ENCODE measurements at regions not wholly inside any gene's neighbourhood (a gene's known extent, or its start where the extent isn't known, plus 50 kb on each side); places are given as distances from the start of the nearest gene placed in this dataset.

GRCh38 chr14:51185754-51186153 is 54.3 kb upstream of the TMX1 start:
- DNase-seq: peak; percentile 6
- H3K27me3 ChIP-seq (replicated peaks; ENCODE audit: insufficient read depth, low read length): no peaks in the 10 kb centered on the region
- H3K79me2 ChIP-seq (ENCODE audit: low read length): no peaks in the 10 kb centered on the region
- no peaks in the 10 kb centered on the region for H3K36me3 ChIP-seq (replicated peaks; ENCODE audit: insufficient read depth, low read length)
- no peaks in the 10 kb centered on the region for H3K9me2 ChIP-seq (replicated peaks; ENCODE audit: insufficient read depth, low read length)
- H3K27ac ChIP-seq (ENCODE audit: low read length): no peak overlapping the region
- H3K9me3 ChIP-seq (replicated peaks; ENCODE audit: insufficient read depth, low read length): no peaks in the 10 kb centered on the region
- no peak overlapping the region for H3K4me2 ChIP-seq (ENCODE audit: low read depth, low read length)
- no peak overlapping the region for H2AFZ ChIP-seq (ENCODE audit: low read length)
- H3K9ac ChIP-seq (ENCODE audit: low read length): no peak overlapping the region
- no peaks in the 10 kb centered on the region for H3F3A ChIP-seq (ENCODE audit: insufficient read depth, low read length)
- no peak overlapping the region for H3K4me3 ChIP-seq (ENCODE audit: low read length)
- TF ChIP-seq EZH2 (optimal IDR thresholded peaks at IDR 0.05; ENCODE audit: low read depth, low read length) (no peak), EZH2phosphoT487 (IDR thresholded peaks at IDR 0.05; ENCODE audit: low read length) (no peak), CTCF (IDR thresholded peaks at IDR 0.05; ENCODE audit: low read length) (no peak)
- no peaks in the 10 kb centered on the region for H4K20me1 ChIP-seq (ENCODE audit: insufficient read depth, low read length)
- no peaks in the 10 kb centered on the region for H3K4me1 ChIP-seq (ENCODE audit: low read length)

GRCh38 chr14:51188566-51189185 is 51.4 kb upstream of the TMX1 start:
- no peaks in the 10 kb centered on the region for H3K9me3 ChIP-seq (replicated peaks; ENCODE audit: insufficient read depth, low read length)
- H3K27ac ChIP-seq (ENCODE audit: low read length): no peak overlapping the region
- H4K20me1 ChIP-seq (ENCODE audit: insufficient read depth, low read length): no peaks in the 10 kb centered on the region
- no peaks in the 10 kb centered on the region for H3K9me2 ChIP-seq (replicated peaks; ENCODE audit: insufficient read depth, low read length)
- TF ChIP-seq EZH2phosphoT487 (IDR thresholded peaks at IDR 0.05; ENCODE audit: low read length) (no peak), EZH2 (optimal IDR thresholded peaks at IDR 0.05; ENCODE audit: low read depth, low read length) (no peak), CTCF (IDR thresholded peaks at IDR 0.05; ENCODE audit: low read length) (no peak)
- no peak overlapping the region for H3K4me3 ChIP-seq (ENCODE audit: low read length)
- no peak for DNase-seq
- no peak overlapping the region for H3K4me2 ChIP-seq (ENCODE audit: low read depth, low read length)
- H3K36me3 ChIP-seq (replicated peaks; ENCODE audit: insufficient read depth, low read length): no peaks in the 10 kb centered on the region
- no peaks in the 10 kb centered on the region for H3K4me1 ChIP-seq (ENCODE audit: low read length)
- H3K27me3 ChIP-seq (replicated peaks; ENCODE audit: insufficient read depth, low read length): no peaks in the 10 kb centered on the region
- H3F3A ChIP-seq (ENCODE audit: insufficient read depth, low read length): no peaks in the 10 kb centered on the region
- H3K79me2 ChIP-seq (ENCODE audit: low read length): no peaks in the 10 kb centered on the region
- no peak overlapping the region for H3K9ac ChIP-seq (ENCODE audit: low read length)
- H2AFZ ChIP-seq (ENCODE audit: low read length): no peak overlapping the region

- H3K27me3 ChIP-seq (replicated peaks; ENCODE audit: insufficient read depth, low read length): no peaks in the 10 kb centered on the region
- H2AFZ ChIP-seq (ENCODE audit: low read length): no peak overlapping the region
- H3K9me2 ChIP-seq (replicated peaks; ENCODE audit: insufficient read depth, low read length): no peaks in the 10 kb centered on the region
- no peak overlapping the region for H3K4me2 ChIP-seq (ENCODE audit: low read depth, low read length)
- H3F3A ChIP-seq (ENCODE audit: insufficient read depth, low read length): no peaks in the 10 kb centered on the region
- no peaks in the 10 kb centered on the region for H3K4me1 ChIP-seq (ENCODE audit: low read length)
- no peaks in the 10 kb centered on the region for H3K79me2 ChIP-seq (ENCODE audit: low read length)
- TF ChIP-seq CTCF (IDR thresholded peaks at IDR 0.05; ENCODE audit: low read length) (no peak), EZH2phosphoT487 (IDR thresholded peaks at IDR 0.05; ENCODE audit: low read length) (no peak), EZH2 (optimal IDR thresholded peaks at IDR 0.05; ENCODE audit: low read depth, low read length) (no peak)
- H3K27ac ChIP-seq (ENCODE audit: low read length): no peak overlapping the region
- H3K36me3 ChIP-seq (replicated peaks; ENCODE audit: insufficient read depth, low read length): no peaks in the 10 kb centered on the region
- H3K9me3 ChIP-seq (replicated peaks; ENCODE audit: insufficient read depth, low read length): no peaks in the 10 kb centered on the region
- H3K9ac ChIP-seq (ENCODE audit: low read length): no peak overlapping the region
- no peak for DNase-seq
- H3K4me3 ChIP-seq (ENCODE audit: low read length): no peak overlapping the region
- no peaks in the 10 kb centered on the region for H4K20me1 ChIP-seq (ENCODE audit: insufficient read depth, low read length)
Observed at GRCh38 chr14:51189600-51190376, 50.3 kb upstream of the TMX1 start.

Data from MM.1S (cell line).